GM18868 (cell line): ENCODE measurements at regions not wholly inside any gene's neighbourhood (a gene's known extent, or its start where the extent isn't known, plus 50 kb on each side); places are given as distances from the start of the nearest gene placed in this dataset.

Experiments
- ATAC-seq: cut with Tn5 transposase; IDR thresholded peaks from one replicate; pipeline ENCODE4 v1.9.1; 2021; ENCODE audit warnings: mild to moderate bottlenecking, moderate library complexity; ENCODE audit not compliant: unreplicated experiment

DNA sequence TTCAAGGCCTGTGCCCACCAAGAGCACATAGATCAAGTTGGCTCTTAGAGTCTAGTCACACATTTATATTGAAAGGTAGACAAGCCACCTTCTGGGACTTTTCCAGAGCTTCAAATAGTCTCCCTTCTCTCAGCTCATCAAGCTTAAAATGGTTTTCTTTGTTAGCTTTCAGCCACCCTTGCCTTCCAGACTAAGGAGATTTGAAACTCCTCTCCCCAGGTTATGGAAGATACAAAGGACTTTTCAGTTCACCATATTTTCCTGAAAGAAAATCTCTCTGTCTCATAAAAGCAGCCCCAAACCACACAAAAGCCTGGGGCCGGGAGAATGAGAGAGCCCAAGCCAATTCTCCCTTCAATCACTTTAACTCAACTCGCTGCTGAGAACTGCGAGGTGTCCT lies 134.1 kb downstream of the ZC3H11B start:
- no peak for ATAC-seq

DNA sequence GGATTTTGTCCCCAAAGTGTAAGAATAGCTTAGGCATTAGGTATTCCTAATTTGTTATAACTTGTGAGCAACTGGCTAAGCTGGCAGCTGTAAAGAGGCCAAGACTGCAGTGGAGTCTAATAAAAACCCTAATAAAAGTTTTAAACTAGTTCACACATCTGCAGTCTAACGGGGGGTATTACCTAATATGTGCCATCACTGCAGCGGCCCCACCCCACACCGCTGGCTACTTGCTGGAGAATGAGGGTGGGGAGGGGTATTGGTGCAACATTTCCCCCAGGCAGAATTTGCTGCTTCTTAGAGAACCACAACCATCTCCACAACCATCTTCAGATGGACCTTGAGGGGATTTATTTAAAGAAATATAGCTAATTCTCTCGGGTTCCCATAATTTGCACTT lies 135.0 kb downstream of the ZC3H11B start:
- ATAC-seq, result no peak

DNA sequence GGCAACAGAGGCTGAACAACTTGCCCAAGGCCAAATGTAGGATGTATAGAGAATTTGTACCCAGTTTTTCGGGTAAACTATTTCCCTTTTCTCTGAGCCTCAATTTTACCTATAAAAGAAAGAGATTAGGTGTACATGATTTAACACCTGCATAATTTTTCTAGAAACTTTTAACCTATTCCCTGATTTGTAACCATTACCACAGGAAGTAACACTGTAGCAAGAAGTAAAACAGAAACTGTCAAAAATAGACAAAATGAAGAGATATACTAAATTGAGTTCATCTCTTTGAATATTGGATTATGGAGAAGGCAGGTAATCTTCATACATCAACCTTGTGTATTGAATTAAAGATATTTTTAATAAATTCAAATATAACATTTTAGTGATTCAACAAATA lies 136.2 kb downstream of the ZC3H11B start:
- peak; percentile 48 for ATAC-seq

- peak; percentile 88 for ATAC-seq
These were observed 136.8 kb downstream of the ZC3H11B start for GRCh38 chr1:219476116-219476515.

- no peak for ATAC-seq
These were observed 140.3 kb downstream of the ZC3H11B start for GRCh38 chr1:219472596-219472995.

- ATAC-seq, result no peak
These were observed 145.4 kb downstream of the ZC3H11B start for GRCh38 chr1:219467524-219467923.

DNA sequence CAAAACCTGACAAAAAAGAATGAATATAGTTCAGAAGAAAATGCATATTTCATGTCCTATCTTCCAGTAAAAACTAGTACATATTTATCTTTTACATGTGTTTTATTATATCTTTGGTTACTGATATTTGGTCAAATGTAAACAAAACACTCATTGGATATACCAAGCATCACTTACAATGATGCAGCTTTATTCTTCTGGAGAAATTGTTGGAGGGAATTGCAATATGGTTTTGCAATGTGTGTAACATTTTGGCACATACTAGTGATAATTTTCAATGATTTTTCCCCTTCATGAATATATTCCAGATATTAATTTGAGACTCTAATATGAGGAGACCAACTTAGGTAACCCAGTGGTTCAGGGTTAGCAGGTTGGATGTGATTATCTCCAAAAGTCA lies 146.1 kb downstream of the ZC3H11B start:
- ATAC-seq, result no peak

DNA sequence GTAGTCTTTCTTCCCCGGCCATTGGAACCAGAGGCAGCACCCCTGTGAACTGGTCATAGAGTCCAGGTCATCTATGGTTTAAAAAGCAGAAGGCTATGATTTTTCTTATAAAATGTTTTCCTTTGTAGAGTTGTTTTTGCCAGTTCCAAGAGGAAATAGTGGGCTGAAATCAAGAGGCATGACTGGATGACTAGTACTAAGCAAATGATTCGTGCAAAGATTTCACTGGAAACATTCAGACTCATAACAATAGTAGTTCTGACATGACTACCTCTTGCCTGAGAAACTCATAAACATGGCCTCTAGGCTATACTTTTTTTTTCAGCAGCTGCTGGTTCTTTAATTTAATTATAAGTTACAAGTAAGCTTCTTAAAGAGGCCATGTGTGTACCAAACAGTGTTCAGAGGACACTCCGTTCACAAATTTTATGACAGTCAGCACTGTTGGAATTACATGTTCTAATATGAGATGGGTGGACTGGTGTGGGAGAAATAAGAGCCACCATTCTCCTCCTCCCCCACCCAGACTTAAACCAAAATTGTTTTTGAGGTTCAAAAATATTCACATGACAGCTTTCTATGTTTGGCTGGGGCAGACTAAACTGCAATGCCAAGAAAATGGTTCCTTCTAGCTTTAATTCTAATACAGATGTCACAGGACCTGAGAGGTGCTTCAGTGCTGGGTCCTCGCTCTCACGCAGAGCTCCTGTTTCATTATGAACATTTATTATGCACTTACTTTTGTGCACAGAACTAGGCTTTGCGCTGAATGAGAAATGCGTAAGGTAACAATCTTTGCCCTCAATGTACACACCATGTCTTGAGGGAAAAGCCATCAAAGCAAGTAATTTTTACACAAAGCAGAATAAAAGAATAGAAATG lies 147.5 kb downstream of the ZC3H11B start:
- peak; percentile 53 for ATAC-seq

- no peak for ATAC-seq
These were observed 149.3 kb downstream of the ZC3H11B start for GRCh38 chr1:219463636-219464035.

DNA sequence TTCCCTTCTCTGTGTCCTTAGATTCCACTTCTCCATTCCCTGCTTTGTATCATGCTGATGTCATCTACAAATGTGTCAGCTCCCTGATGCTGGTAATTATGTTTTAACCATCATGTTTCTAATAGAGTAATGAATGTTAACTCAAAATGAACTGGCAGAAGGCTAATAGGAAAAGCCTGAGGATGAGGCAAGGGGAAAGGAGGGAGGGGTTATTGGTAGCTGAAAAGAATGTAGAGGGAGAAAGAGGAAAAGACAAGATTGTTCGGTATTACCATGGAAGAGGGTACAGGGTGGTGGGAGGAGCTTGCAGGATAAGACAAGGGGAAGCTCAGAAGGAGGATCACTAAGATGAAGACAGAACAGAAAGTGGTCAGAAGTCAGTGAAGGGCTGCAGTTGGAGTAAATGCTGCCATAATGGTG lies 150.9 kb downstream of the ZC3H11B start:
- no peak for ATAC-seq

DNA sequence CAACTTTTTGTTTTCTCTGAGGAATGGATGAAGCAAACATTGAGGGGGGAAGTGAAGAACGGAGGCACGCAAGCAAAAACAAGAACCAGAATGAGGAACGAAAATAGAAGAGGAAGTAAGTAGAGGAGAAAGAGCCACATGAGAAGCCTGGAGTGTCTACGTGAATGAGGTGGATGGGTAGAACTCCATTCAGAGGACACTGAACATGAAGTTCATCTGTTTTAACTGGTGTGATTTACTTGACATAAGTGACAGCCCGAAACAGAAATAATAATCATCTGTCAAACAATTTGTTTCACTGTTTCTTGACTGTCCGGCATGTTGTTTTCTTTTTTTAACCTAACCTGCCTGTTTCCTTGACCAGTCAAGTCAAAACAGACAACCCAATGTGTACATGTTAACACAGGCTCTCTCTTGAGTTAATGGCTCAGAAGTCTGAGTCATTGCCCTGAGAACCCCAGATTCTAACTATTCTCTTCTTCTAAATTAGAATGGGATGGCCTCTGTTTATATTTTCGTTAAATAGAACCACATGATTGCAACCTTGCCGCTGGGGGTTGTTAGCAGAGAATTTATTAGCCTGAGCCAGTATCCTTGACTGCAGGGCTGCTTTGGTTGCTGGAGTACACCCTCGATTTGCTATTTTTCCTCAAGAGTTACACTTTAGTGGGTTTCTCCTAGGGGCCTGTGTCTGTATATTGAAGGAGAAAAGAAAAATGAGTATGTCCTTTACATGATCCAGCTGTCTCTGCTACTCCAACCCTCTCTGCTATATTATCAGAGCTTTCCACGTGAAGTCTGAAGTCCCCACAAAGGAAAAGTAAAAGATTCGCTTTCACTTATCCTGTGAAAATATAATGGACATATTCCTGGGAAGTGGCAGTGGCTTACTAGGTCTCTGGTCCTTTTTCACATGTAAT lies 151.7 kb downstream of the ZC3H11B start:
- peak; percentile 75 for ATAC-seq

GRCh38 chr1:219460081-219460895 lies 152.6 kb downstream of the ZC3H11B start:
- peak; percentile 18 for ATAC-seq

GRCh38 chr1:219459351-219460080 lies 153.4 kb downstream of the ZC3H11B start:
- ATAC-seq, result no peak

- peak; percentile 34 for ATAC-seq
These were observed 166.6 kb downstream of the ZC3H11B start for GRCh38 chr1:219446288-219446687.

GRCh38 chr1:219445864-219446263 lies 167.0 kb downstream of the ZC3H11B start:
- peak; percentile 84 for ATAC-seq

GRCh38 chr1:219444474-219444873 lies 168.4 kb downstream of the ZC3H11B start:
- ATAC-seq, result no peak

DNA sequence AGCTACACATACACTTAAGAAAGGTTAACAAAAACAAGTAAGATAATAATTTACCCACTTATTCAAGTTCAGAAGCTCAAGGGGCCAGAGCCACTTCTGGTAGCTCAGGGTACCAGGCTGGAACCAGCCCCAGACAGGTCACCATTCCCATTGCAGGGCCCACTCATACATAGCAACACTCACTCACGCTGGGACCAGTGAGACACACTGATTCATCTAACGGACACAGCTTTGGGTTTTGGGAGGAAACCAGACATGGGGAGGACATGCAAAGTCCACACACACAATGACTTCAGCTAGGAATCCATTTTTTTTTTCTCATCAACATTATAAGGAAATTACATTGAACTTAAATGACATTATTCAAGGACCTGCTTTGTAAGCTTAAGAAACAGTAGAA lies 169.1 kb downstream of the ZC3H11B start:
- no peak for ATAC-seq

- no peak for ATAC-seq
These were observed 170.3 kb downstream of the ZC3H11B start for GRCh38 chr1:219442611-219443061.

- ATAC-seq, result no peak
These were observed 171.0 kb downstream of the ZC3H11B start for GRCh38 chr1:219441884-219442283.

DNA sequence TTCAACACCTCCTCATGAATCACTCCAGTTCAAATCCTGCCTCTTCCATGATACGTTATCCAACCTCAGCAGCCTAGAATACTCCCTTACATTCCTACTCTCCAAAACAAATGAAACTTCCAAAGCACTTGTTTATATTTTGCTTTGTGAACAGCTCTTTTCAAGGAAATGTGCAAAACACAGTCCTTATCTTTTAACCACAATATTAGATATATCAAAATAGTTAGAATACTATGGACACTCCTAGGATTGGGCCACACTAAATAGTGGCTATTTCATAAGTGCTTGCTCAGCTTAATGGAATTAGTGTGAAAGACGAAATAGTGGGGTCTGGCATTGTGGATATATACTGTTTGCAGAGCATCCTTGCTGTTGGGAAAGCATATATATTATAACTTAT lies 173.5 kb downstream of the ZC3H11B start:
- no peak for ATAC-seq
